ENCODE measurements at regions not wholly inside any gene's neighbourhood (a gene's known extent, or its start where the extent isn't known, plus 50 kb on each side); places are given as distances from the start of the nearest gene placed in this dataset.

- H3K56ac ChIP-seq (ENCODE audit: extremely low read depth, insufficient read depth, low read length) = no peak overlapping the region
- H2AFZ ChIP-seq (replicated peaks; ENCODE audit: low read length, poor library complexity) = no peak overlapping the region
- H3K9me3 ChIP-seq (ENCODE audit: control insufficient read depth, insufficient read depth, low read length) = peaks cover 6% of the 10 kb centered on the region
- no peak for DNase-seq
- no peak overlapping the region for H2BK15ac ChIP-seq (ENCODE audit: low read depth, low read length)
- H3K18ac ChIP-seq (ENCODE audit: low read depth, low read length) = no peak overlapping the region
- no peak overlapping the region for H2AK5ac ChIP-seq (ENCODE audit: low read depth, low read length)
- H3K9ac ChIP-seq (ENCODE audit: low read depth, low read length) = no peak overlapping the region
- ATAC-seq (ENCODE audit: low read depth) = no peak
- in situ Hi-C loops (cut with MboI; ENCODE audit: low sequenced_read_pairs) (no loop called here), intact Hi-C loops (cut with micrococcal nuclease) (no loop called here), dilution Hi-C loops (cut with HindIII; ENCODE audit: low sequenced_read_pairs, unreplicated experiment) (no loop called here)
- H3K23ac ChIP-seq (ENCODE audit: low read depth, low read length) = no peak overlapping the region
- TF ChIP-seq FOS (IDR thresholded peaks at IDR 0.05; ENCODE audit: low read depth, low read length) = no peak
- TF ChIP-seq CEBPB (IDR thresholded peaks at IDR 0.05; ENCODE audit: low read depth, low read length) = no peak
- TF ChIP-seq NFE2L2 (IDR thresholded peaks at IDR 0.05; ENCODE audit: low read depth, low read length) = no peak
- no peak for TF ChIP-seq RCOR1 (IDR thresholded peaks at IDR 0.05; ENCODE audit: insufficient replicate concordance, low read length)
- TF ChIP-seq CTCF (conservative IDR thresholded peaks at IDR 0.05; ENCODE audit: low read depth, low read length) = no peak
- no peak for TF ChIP-seq ELK1 (IDR thresholded peaks at IDR 0.05; ENCODE audit: borderline replicate concordance, low read depth, low read length)
- TF ChIP-seq MXI1 (IDR thresholded peaks at IDR 0.05; ENCODE audit: borderline replicate concordance, low read depth, low read length) = no peak
- TF ChIP-seq RFX5 (IDR thresholded peaks at IDR 0.05; ENCODE audit: low read depth, low read length) = no peak
- WGBS, 2 experiments (ENCODE audit: extremely low coverage in 2 of 2, insufficient read length in 1 of 2) = no CpG with 5 or more reads among the region's 2 CpGs
- no peak overlapping the region for H3K4ac ChIP-seq (ENCODE audit: low read depth, low read length)
- peaks cover 38% of the 10 kb centered on the region for H3K27me3 ChIP-seq (ENCODE audit: control insufficient read depth, insufficient read depth, low read length)
- no peak overlapping the region for H3K4me2 ChIP-seq (ENCODE audit: low read depth, low read length)
- 0 out of 2 replicates have a peak, but pooled peaks cover 2% of the 10 kb centered on the region for H3K4me1 ChIP-seq (ENCODE audit: control insufficient read depth, insufficient read depth, low read length)
- H2BK20ac ChIP-seq (ENCODE audit: low read depth, low read length) = no peak overlapping the region
- H3K36me3 ChIP-seq (ENCODE audit: control insufficient read depth, insufficient read depth, low read length) = no peaks in the 10 kb centered on the region
- H3K79me1 ChIP-seq (ENCODE audit: low read depth in 1 of 2, low read length in 2 of 2) = no peaks in the 10 kb centered on the region
- no peak overlapping the region for H4K5ac ChIP-seq (ENCODE audit: low read depth, low read length)
- no peak overlapping the region for H4K91ac ChIP-seq (ENCODE audit: insufficient read depth, low read depth, low read length)
- peaks cover 3% of the 10 kb centered on the region; the same call in 1 of the 2 replicates for H3K9me1 ChIP-seq (ENCODE audit: insufficient read depth, low read length)
- no peak overlapping the region for H2BK120ac ChIP-seq (ENCODE audit: low read depth, low read length)
- BruUV-seq (replicated peaks) = no TSS peak
- no peak overlapping the region for H2AK9ac ChIP-seq (replicated peaks; ENCODE audit: low read depth, low read length, poor library complexity)
- no peak overlapping the region for H2BK5ac ChIP-seq (ENCODE audit: low read depth, low read length, poor library complexity, severe bottlenecking)
- no peak overlapping the region for H3K14ac ChIP-seq (replicated peaks; ENCODE audit: low read depth, low read length)
- ChIA-PET CTCF (no interaction called here), POLR2A (ENCODE audit: unreplicated experiment) (no interaction called here)
- no peak overlapping the region for H3K27ac ChIP-seq (ENCODE audit: insufficient read depth, low read length)
- H3K4me3 ChIP-seq (ENCODE audit: insufficient read depth, low read depth, low read length) = no peak overlapping the region
- no peaks in the 10 kb centered on the region for H4K20me1 ChIP-seq (ENCODE audit: insufficient read depth, low read length)
- no peak overlapping the region for H4K8ac ChIP-seq (ENCODE audit: low read depth in 2 of 2, low read length in 2 of 2)
Observed at GRCh38 chr1:25109531-25109951, 122.8 kb downstream of the SYF2 start.

Data from IMR-90 (cell line).